GM19238 (cell line): ENCODE measurements at regions not wholly inside any gene's neighbourhood (a gene's known extent, or its start where the extent isn't known, plus 50 kb on each side); places are given as distances from the start of the nearest gene placed in this dataset.
"Not testable (repeated sequence)": the region's sequence is repeated elsewhere in the genome, so short reads cannot be mapped to it uniquely, and the experiment has no call there.

ENCODE experiments used
- DNase-seq: peaks from one replicate; pipeline ENCODE4 v3.0.0; 2011; ENCODE audit warnings: low spot score; ENCODE audit not compliant: insufficient read length

- DNase-seq, result no peak
These were observed 255.8 kb downstream of the PRELID2 start for GRCh38 chr5:145579301-145579700.

DNA sequence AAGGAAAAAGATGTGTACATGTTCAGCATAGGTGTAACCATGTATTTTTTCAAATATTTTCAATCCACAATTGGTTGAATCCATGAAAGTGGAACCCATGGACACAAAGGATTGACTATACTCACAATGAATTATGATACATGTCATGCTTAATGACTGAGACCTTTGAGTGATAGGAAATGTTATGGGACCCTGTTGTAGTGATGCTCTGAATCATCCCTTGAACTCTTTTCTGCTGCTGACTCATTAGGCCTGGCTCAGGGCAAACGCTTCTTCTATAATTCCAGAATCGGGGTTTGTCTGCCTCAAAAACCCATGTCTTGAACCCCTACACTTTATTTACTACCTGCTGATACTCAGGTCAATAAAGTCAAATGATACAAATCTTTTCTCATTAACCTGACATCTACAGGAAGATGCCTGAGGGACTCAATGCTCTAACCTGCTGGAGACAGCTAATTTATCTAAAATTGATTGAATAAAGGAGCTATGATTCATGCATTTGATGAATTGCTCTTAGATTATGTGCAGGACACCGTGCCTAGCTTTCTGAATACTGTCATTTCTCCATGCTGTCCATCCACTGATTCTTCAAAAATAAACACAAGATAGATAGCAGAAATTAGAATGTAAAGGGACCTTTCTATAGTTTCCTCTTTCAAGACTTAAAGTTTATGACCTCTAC is 260.1 kb downstream of the PRELID2 start:
- no peak for DNase-seq

GRCh38 chr5:145568581-145568980 is 266.6 kb downstream of the PRELID2 start:
- DNase-seq, result no peak

- no peak for DNase-seq
These were observed 272.2 kb downstream of the PRELID2 start for GRCh38 chr5:145562931-145563330.

- DNase-seq, result no peak
These were observed 276.9 kb downstream of the PRELID2 start for GRCh38 chr5:145558288-145558687.

GRCh38 chr5:145557345-145557744 is 277.8 kb downstream of the PRELID2 start:
- DNase-seq, result no peak

GRCh38 chr5:145554399-145554798 is 280.7 kb downstream of the PRELID2 start:
- DNase-seq, result no peak

DNA sequence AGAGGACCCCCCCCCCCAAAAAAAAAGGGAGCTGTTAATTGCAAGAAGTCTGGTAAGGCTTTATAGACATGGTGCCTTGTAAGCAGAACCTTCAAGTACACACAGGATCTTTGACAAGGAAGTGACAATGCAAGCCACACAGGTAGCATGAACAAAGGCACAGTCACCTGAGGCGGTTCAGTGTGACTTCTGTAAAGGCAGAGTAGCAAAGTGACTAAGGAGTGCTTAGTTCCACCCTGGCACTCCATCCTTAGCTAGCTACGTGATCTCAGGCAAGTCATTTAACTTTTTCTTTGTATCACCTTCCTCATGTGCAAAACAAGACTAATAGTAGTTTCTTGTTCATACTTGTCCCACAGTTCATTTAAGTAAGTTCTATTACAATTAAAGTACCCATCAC is 282.0 kb downstream of the PRELID2 start:
- no peak for DNase-seq

DNA sequence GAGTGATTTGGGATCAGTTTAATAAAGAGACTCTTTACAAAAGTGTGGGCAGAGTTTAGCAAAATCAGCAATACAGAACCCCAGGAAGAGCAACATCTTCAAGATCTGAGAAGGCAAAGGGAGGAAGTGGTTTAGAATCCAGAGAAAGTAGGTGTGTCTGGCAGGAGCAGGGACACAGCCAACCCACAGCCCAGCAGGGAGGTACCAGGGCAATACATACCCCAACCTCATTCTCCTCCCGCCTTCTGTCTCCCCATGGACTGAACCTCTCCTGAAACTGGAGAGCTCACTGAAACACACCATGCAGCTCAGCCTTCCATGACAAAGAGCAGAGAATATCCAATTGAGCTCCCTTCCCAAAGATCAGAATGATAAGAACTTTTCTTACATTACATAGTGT is 283.4 kb downstream of the PRELID2 start:
- no peak for DNase-seq

- DNase-seq, result no peak
These were observed 287.0 kb downstream of the PRELID2 start for GRCh38 chr5:145548097-145548496.

- DNase-seq, result no peak
These were observed 290.7 kb downstream of the PRELID2 start for GRCh38 chr5:145544401-145544800.

DNA sequence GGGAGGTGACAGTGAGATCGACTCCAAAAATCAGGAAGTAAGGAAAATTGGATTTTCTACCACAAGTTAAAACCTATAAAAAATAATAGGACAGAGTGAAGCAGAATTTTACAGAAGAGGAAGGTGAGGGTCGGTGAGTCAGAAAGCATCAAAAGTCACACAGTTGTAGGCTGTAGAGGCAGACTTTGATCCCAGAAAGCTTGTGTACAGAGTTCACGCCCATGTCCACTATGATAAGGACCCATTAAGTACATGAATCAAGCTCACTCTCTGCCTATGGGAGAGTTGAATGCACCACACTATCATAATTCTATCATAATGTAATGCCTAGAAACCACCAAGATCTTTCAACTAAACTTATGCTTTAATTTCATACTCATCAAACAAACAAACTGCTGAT is 291.2 kb downstream of the PRELID2 start:
- DNase-seq, result no peak

- no peak for DNase-seq
These were observed 294.8 kb downstream of the PRELID2 start for GRCh38 chr5:145540375-145540774.

- DNase-seq, result no peak
These were observed 295.9 kb downstream of the PRELID2 start for GRCh38 chr5:145539201-145539600.

DNA sequence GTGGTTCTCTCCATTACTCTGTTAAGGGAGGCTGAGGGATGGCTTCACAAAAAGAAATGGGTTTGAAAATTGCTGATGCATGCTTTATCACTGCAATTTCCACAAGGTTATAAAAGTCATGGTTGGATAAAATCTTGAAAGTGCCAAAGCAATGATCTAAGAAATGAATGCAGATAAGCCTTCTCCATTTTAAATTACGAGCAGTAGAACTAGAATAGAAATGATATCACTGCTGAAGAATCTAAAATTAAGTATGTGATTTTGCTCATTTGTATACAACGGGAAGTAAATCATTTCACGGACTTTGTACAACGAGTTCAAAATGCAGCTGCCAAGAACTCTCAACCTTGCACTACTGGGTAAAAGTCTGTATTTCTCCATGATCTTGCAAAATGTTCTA is 299.0 kb downstream of the PRELID2 start:
- no peak for DNase-seq

GRCh38 chr5:145531038-145531734 is 304.0 kb downstream of the PRELID2 start:
- no peak for DNase-seq

GRCh38 chr5:145521523-145521922 is 313.6 kb downstream of the PRELID2 start:
- no peak for DNase-seq

- no peak for DNase-seq
These were observed 314.1 kb downstream of the PRELID2 start for GRCh38 chr5:145521066-145521465.

GRCh38 chr5:145520335-145520734 is 314.8 kb downstream of the PRELID2 start:
- DNase-seq, result no peak

- not testable (repeated sequence) for DNase-seq
These were observed 317.6 kb downstream of the PRELID2 start for GRCh38 chr5:145517588-145517987.

DNA sequence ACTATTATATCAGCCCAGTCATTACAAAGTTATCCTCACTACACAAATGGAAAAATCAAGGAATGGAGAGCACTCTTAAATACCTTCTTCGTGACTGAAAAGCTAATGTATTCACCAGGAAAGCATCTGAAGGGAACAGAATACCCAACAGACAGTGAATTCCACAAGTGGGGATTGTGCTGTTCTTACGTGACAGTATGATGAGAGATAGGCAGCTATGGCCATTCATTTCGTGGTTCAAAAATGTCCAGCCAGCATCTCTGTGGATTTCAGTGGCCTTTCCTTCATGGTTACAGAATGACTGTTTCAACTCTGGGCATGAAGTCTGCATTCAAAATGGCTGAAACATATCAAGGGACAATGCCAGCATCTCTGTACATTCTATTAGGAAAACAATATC is 323.8 kb downstream of the PRELID2 start:
- DNase-seq, result no peak

- DNase-seq, result no peak
These were observed 324.4 kb downstream of the PRELID2 start for GRCh38 chr5:145510769-145511168.

- no peak for DNase-seq
These were observed 324.8 kb downstream of the PRELID2 start for GRCh38 chr5:145510324-145510723.
